BE2C (cell line): ENCODE measurements at regions not wholly inside any gene's neighbourhood (a gene's known extent, or its start where the extent isn't known, plus 50 kb on each side); places are given as distances from the start of the nearest gene placed in this dataset.
A peak's percentile ranks its signal among the peaks of the same experiment; 100 is the strongest.

Experiments used
- DNase-seq: peaks from one replicate; pipeline ENCODE4 v3.0.0-alpha.2; 2020
- H3K27me3 ChIP-seq: fragments of 250-450 bp; sonication (Bioruptor Pico); 2 replicates; pipeline ENCODE4 v1.5.1; 2020; ENCODE audit warnings: mild to moderate bottlenecking
- H3K36me3 ChIP-seq: fragments of 250-450 bp; sonication (Bioruptor Pico); 2 replicates; pipeline ENCODE4 v1.5.1; 2020; ENCODE audit warnings: mild to moderate bottlenecking
- H3K4me1 ChIP-seq: fragments of 250-450 bp; sonication (Bioruptor Pico); 2 replicates; pipeline ENCODE4 v1.5.1; 2020
- H3K4me3 ChIP-seq: 2 replicates; pipeline ENCODE4 v1.5.1; 2011; ENCODE audit warnings: low read depth, low read length
- H3K9me3 ChIP-seq: fragments of 250-450 bp; sonication (Bioruptor Pico); 2 replicates; pipeline ENCODE4 v1.5.1; 2020
- TF ChIP-seq, protein P1 (sequence below): IDR thresholded peaks from 2 replicates; pipeline ENCODE4 v1.5.1; 2012; ENCODE audit warnings: mild to moderate bottlenecking, low read depth, low read length

DNA sequence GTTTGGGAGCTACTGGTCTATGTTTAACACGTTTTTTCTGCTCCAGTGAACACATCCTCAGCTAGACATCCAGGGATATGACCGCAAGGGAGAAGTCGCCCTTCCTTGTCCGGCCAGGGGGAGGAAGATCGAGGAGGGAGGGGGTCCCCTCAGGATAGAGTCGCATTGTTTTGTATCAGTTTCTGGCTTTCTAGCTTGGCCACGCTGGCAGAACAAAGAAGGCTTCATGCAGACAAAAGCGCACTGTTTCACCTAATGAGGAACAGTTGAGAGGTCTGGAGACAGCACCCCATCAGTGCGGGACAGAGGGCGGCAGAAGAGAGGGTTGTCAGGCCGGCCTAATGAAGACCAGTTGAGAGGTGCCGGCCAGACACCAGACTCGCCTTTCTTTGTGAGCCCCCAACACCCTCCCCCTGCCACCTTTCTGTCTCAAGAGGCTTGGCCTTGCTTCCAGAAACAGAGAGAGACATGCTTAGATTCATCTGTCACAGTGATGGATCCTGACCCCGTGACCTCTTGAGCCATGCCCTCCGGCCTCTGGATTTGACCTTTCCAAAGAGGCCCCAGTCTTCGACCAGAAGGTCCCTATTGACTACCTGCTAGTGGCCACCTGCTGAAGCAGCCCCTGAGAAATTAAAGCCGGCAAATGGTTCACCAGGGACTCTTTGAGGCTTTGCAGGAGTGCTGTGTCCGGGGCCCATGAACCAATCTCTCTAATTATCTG is 254.7 kb upstream of the TBX3 start:
- H3K4me1 ChIP-seq, result peaks cover 15% of the 10 kb centered on the region
- H3K36me3 ChIP-seq, result no peaks in the 10 kb centered on the region
- no peaks in the 10 kb centered on the region for H3K27me3 ChIP-seq
- H3K9me3 ChIP-seq, result no peaks in the 10 kb centered on the region
- no peak for DNase-seq
- TF ChIP-seq, protein P1, sequence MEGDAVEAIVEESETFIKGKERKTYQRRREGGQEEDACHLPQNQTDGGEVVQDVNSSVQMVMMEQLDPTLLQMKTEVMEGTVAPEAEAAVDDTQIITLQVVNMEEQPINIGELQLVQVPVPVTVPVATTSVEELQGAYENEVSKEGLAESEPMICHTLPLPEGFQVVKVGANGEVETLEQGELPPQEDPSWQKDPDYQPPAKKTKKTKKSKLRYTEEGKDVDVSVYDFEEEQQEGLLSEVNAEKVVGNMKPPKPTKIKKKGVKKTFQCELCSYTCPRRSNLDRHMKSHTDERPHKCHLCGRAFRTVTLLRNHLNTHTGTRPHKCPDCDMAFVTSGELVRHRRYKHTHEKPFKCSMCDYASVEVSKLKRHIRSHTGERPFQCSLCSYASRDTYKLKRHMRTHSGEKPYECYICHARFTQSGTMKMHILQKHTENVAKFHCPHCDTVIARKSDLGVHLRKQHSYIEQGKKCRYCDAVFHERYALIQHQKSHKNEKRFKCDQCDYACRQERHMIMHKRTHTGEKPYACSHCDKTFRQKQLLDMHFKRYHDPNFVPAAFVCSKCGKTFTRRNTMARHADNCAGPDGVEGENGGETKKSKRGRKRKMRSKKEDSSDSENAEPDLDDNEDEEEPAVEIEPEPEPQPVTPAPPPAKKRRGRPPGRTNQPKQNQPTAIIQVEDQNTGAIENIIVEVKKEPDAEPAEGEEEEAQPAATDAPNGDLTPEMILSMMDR, result no peak
- H3K4me3 ChIP-seq, result no peak overlapping the region

DNA sequence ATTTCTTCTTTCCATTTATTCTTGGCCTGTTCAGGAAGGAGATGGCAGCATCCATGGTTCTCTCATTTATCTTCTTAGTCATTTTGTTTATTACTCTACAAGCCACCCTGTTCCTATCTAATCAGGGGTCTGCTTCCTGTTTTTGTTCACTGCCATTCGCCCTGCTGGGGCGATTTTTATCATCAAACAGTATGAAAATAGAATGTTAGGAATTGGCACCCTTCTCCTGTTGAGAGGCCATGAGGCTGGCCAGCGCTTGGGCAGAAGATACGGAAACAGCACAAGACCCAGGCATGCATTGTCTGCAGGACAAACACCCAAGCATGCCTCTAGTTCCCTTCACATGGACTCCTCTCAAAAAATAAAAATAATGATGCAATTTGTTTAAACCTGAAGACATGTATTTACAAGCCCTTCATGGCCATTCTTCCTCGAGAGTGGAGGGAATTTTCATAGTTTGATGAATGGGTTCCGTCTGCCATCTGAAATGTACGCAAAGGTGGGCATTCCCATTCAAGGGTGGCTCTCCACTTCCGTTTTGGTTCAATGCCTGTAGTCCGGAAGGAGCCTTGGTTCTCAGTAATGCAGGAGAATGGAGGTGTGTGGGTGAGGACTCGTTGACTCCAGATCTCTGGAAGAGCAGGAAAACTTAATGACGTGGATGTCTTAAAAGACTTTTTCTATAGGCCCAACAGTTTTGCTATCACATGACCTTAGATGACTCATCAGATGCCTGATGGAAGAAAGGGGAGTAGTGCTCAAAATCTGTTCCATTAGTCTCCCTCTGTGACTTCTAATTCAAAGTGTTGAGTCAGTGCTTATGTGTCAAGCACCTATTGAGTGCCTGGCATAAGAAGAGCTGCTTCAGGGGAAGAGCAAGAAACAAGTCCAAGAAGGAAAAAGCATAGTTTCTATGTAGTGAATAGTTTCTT is 252.4 kb upstream of the TBX3 start:
- H3K4me1 ChIP-seq, result peaks cover 15% of the 10 kb centered on the region

DNA sequence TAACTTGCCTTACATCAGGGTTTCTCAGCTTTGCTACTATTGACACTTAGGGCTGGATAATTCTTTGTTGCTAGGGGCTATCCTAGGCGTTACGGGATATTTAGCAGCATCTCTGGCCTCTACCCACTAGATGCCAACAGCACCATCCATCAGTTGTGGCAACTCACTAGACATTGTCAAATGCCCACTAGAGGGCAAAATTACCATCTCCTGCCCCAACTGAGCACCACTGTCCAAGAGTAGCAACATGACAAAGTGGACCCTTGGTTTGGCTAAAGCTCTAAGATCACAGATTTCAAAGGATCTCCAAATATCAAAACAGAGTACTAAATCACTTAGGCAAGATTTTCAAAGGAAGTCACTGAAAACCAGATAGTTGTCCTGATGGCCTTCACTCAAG is 251.7 kb upstream of the TBX3 start:
- no peaks in the 10 kb centered on the region for H3K36me3 ChIP-seq
- no peak for DNase-seq
- peaks cover 15% of the 10 kb centered on the region for H3K4me1 ChIP-seq
- TF ChIP-seq, protein P1, result peak; percentile 59
- H3K27me3 ChIP-seq, result no peaks in the 10 kb centered on the region
- no peak overlapping the region for H3K4me3 ChIP-seq
- H3K9me3 ChIP-seq, result no peaks in the 10 kb centered on the region

More for the DNA sequence above, 252.4 kb upstream of the TBX3 start:
- Histone ChIP-seq H3K4me3 (no peak overlapping the region), H3K27me3 (no peaks in the 10 kb centered on the region), H3K36me3 (no peaks in the 10 kb centered on the region), H3K9me3 (no peaks in the 10 kb centered on the region)
- TF ChIP-seq, protein P1, result no peak
- DNase-seq, result no peak

DNA sequence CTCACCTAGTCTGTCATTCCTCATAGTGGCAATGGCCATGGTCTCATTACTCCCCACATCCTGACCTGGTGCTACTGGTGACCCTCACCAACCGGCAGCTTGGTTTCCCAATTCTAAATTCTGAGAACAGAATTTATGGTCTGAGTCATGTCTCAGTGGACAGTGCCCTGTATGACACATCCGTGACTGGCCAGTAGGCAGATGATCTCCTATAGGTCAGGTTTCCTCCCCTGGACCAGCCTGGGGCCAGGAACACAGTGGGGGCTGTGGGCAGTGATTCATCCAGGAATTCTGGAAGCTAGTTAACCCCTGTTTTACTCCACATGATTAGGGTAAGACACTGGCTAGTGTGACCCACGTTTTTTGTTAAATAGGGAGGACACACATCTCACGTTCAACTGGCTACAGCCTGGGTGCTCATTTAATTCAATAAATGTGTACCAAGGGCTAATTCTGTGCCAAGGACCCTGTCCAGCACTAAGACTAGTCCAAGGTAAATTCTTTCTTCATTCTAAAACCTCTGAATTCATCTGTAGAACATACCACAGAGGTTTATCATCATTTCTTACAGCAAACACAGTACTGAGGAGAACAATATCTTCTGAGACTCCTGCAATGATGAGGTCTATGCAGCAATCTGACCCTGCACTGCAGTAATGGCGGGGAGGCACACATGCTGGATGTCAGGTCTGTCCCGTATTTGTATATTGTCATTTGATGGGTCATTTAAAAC is 249.6 kb upstream of the TBX3 start:
- H3K36me3 ChIP-seq, result no peaks in the 10 kb centered on the region
- no peak for DNase-seq
- no peak overlapping the region for H3K4me3 ChIP-seq

DNA sequence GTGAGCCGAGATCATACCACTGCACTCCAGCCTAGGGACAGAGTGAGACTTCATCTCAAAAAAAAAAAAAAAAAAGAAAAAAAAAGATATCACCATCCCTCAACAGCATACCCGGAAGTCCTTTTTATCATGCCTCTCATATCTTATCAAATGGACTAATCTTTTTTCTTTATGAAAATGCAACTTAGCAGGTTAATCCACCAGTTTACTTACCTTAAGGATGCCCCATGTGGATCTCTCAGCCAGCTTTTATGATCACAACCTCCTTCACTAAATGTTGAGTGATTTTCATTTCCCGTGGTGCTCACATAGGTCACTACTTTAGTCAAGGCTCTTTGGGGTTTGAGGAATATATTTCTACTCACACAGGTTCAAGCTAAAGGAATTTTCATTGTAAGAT is 248.8 kb upstream of the TBX3 start:
- TF ChIP-seq, protein P1, result no peak
- no peak for DNase-seq
- Histone ChIP-seq H3K36me3 (no peaks in the 10 kb centered on the region), H3K4me1 (peaks cover 15% of the 10 kb centered on the region), H3K9me3 (no peaks in the 10 kb centered on the region), H3K4me3 (no peak overlapping the region), H3K27me3 (0 out of 2 replicates have a peak, but pooled peaks cover 3% of the 10 kb centered on the region)

More for the DNA sequence above, 249.6 kb upstream of the TBX3 start:
- H3K27me3 ChIP-seq, result no peaks in the 10 kb centered on the region
- no peaks in the 10 kb centered on the region for H3K9me3 ChIP-seq
- H3K4me1 ChIP-seq, result peaks cover 15% of the 10 kb centered on the region
- TF ChIP-seq, protein P1, result no peak
